IPS-NIHi11 (cell line): ENCODE measurements at regions not wholly inside any gene's neighbourhood (a gene's known extent, or its start where the extent isn't known, plus 50 kb on each side); places are given as distances from the start of the nearest gene placed in this dataset.

Experiments used
- DNase-seq: peaks from one replicate; pipeline ENCODE4 v3.0.0; 2012; ENCODE audit warnings: mixed read lengths, low spot score

DNA sequence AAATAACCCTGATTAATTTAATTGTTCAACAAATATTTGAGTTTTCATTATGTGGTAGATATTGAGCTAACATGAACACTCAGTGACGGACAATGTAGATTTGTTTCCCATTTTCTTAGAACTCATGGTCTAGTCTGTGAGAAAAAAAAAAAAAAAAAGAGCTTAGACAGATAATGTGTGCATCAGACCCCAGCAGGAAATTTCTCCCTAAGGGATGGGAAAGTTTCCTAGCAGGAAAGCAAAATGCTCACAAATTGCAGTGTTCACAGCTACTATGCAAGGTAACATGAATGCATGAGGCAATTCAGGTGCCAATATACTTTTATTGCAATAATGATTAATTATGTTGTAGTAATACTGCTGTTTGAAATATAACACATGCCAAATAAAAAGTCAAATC, 843.2 kb upstream of the SLIT2 start:
- no peak for DNase-seq

DNA sequence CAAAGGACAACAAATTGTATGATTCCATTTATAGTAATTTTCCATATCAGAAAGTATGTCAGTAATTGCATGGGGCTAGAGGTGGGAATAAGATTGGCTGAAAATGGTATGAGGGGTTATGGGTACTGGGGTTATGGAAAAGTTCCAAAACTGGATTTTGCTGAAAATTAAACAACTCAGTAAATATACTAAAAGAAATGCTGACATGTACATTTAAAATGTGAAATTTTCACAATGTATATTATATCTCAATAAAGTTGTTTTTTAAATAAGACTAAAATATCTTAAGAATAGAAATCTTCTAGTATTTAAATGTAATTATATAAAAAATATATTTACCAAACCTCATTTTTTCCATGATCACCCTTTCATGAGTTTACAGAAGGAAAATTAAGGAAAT, 844.9 kb upstream of the SLIT2 start:
- DNase-seq, result no peak

DNA sequence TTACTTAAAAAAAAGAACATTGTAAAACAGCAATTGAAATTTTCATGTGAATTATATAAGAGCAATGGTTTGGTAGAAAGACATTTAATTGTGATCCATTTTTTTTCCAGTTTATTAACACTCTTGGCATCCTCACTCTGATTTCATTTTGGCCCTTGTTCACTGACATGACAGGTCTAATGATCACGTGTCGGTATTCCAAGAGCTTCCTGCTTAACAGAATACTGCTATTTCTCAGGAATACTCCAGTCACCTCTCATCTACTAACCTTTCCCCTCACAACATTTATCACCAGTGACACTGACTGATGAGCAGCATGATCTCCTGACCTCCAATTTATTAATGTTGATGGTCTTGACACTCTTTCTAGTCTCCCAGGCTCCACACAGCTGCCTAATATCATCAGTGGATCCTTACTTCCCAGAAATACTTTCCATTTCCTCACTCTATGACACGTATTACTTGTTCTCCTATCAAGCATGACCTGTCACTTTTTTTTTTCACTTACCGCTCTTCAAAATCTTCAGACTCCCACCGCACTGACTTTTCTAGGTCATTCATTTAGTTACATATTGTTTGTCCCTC, 847.8 kb upstream of the SLIT2 start:
- DNase-seq, result no peak

DNA sequence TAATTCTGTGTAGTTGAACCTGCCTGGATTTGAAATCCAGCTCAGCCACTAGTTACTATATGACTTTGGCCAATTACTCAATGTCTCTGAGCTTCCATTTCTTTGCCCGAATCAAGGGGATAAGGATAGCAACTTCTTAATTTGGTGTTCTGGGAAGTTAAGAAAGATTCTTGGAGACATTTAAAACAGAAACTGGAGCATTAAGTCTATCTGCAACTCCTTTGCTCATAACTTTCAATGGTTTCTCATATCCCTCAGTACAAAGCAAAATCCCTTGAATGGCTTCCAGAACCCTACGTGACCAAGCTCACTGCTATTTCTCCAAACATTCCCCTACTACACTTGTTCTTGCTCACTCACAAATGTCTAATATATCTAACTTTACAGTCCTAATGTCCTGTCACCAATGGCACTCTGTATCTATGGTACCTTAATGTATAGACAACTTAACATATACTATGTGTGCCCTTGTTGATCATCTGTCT, 849.1 kb upstream of the SLIT2 start:
- DNase-seq, result no peak

DNA sequence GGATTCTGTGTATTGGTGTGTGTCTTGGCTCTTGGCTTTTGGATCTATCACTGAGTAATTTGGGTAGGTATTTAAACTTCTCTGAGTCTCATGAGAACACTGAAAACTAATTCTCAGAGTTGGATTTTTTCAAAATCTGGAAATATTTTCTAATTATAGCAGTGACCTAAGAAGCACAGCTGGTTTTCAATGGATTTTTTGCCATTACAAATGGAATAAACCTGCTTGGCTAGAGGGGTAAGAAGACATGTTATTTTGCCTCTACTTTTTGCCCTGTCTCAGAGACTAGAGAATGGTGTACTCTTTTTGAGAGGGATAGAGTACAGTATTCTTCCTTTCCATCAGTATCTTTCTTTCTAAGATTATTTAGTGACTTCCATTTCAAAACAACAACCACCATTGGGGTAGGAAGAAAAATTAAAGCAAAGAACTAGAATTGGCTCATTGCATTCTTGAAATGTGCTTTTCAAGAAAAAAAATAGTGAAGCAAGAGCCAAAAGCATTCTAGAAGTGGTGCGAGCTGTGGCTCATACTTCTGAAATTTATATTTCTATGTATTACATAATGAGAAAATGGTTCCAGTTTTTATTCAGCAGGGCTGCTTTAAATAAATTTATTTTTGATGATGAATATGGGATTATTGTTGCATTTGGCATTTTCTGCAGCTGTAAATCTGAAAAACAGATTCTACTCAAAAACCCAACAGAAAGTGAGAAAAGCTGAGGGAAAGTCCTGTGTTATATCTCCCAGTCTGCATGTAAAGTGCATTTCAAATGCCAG, 850.2 kb upstream of the SLIT2 start:
- DNase-seq, result no peak

DNA sequence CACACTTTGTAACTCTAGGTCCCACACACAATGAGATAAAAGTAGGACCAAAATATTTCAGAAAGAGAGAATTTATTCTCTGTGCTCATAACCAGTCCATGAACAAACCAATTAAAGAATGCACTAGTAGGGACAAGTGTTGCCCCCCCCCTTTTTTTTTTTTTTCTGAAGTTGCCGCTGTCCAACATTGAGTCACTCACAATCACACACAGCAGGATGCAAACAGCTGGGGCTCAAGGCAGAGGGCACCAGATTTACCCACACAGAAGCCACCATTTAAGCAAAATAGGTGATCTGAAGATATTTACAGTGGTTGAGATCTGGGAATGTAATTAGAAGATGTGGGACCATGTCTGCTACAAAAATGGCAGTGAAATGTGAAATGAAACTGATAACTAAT, 850.9 kb upstream of the SLIT2 start:
- no peak for DNase-seq

DNA sequence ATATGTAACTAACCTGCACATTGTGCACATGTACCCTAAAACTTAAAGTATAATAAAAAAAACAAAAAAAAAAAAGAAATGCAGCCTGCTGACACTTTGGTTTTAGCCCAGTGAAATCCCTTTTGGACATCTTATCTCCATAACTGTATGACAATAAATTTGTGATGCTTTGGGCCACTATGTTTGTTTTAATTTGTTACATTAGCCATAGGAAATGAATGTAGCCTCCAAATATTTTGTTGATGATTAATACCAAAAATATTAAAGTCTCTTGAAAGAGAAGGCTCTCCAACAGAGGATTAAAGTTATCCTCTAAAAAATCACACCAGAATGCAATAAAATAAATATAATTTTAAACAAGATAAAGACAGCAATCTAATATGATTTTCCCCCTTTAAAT, 852.7 kb upstream of the SLIT2 start:
- no peak for DNase-seq

DNA sequence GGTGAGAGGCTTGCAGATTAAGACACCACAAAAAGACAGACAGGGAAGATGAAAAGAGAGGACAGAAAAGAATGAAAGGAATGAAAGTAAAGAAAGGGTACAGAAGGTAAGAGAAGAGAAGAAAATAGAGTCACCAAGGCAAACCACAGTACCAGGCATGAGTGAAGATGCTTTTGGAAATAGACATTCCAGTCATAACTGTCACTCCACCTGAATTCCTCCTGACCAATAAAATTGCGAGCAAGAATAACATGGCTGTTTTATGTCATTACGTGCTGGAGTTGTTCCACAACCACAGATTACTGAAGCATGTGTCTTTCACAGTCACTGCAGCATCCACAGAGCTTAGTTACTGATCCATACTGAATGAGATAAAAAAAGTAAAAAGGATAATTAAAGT, 864.9 kb upstream of the SLIT2 start:
- no peak for DNase-seq

DNA sequence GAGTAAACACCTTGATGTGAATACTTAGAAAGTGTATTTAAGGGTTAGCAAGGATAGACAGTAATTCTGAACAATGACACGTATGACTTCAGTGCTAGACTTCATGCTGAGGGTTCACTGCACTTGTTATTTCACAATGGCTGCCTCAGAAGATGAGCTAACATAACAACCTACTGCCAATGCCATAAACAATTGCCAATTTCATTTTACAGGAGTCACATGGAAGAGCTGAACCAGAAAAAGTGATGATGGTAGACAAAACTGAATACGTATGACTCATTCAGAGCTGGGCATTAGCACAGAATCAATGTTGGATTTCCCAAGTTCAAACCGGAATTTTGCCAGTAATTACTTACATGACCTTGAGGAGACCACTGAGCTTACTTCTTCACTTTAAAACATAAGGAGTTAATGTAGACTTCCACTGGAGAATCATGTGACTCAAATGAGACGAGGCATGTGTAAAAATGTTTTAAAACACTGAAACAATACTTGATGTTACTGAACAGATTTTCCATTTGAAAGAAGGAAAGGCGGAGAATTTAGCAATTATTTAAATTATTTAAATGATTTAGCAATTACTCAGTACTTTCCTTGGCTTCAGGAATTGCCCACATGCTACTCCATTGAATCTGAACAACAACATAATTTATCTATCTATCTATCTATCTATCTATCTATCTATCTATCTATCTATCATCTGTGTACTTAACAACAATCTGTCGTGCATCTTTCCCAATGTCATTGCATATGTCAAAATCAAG, 868.5 kb upstream of the SLIT2 start:
- no peak for DNase-seq

DNA sequence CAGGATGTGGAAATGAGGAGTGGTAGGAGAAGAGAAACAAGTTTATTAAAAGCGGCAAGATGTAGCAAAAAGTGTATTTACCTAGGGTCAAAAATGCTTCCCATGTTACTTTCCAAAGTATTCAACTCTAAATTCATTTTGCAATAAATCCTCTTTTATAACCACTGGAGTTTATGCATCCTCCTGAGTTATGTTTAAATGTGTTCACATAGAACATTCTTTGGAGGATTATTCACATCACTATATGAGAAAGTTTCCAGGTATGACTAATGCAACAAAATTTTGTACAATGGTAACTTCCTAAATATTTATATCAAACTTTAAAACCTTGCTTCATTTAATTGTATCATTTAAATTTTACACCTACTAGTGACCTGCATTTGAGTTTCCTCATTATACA, 870.6 kb upstream of the SLIT2 start:
- DNase-seq, result no peak

DNA sequence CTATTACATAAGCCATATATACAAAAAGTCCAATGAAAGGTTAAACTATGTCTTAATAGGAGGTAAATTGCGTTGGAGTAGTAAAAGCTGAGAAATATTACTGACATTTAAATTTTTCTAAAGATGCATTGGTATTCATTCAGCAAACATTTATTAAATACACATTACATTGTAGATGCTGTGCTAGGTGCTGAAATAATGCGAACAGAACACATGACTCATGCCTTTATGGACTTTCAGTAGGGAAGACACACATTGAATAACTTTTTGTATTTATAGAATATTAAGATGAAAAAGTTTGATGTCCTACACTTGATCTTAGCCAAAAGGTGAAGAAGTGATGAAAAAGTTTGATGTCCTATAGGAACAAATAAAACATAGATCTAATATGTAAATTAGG, 871.1 kb upstream of the SLIT2 start:
- no peak for DNase-seq

DNA sequence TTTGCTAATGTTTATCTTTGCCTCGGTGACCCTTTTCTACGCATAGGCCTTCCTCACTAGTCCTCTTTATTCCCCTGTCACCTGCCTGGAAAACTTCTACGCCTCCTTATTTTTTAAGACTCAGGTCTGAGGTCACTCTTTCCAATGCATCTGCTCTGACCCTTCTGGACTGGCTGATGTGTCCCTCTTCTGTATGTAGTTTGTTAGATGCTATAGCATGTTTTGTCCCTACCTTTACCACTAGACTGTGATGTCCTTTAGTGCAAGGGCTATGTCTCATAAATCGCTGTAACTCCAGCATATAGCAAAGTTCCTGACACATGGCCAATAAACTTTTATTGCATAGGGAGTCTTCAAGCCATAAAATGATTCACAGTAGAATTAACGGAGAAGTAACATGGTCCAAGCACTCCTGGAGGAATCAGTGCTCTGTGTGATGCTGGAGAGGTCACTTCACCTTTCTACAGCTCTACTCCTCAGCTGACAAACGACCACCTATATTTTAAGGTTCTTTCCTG, 872.5 kb upstream of the SLIT2 start:
- no peak for DNase-seq

DNA sequence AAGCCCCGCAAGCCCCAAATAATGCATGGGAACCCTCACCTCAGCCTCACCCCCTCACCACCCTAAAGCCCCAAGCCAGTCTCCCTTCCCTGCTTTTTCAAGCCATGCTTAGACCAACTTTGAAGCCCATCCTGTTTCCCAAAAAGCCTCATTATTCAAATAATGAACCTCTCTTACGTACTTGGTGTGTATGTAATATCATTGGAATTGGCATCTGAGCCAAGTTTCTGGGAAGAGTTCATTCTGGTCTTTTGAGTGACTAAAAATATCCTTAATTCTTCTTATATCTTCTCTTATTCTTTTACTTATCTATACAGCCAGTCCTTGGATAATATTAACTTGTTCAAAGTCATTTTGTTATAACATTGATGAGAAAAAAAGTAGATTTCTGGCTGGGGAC, 875.8 kb upstream of the SLIT2 start:
- DNase-seq, result no peak

DNA sequence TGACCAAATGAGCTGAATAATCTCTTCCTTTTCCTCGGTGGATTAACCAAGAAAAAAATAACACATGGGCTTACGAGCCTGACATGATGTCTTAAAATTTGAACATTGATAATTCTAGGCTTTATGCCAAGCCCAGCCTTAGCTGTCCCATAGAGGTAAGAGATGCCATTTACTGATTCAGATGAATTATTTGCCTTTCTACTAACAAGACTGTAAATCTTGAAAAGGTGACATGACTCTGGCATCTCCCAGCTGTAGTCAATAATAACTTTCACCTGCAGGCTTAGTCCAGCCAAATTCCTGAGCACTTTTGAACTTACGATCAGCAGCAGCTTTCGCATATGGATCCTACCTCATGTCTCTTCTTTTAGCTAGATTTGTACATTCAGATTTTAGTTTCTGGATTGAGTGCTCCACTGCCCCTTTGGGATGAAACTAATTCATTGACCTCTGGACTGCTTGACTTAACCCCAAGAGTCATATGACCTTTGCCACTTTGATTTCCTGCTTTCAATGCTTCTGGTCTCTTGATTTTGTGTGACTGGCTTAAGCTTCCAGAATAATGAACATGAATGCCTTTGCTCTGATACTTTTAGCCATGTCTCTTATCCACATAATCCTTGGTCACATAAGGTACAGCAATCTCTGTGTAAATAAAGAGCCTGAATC, 876.4 kb upstream of the SLIT2 start:
- no peak for DNase-seq

DNA sequence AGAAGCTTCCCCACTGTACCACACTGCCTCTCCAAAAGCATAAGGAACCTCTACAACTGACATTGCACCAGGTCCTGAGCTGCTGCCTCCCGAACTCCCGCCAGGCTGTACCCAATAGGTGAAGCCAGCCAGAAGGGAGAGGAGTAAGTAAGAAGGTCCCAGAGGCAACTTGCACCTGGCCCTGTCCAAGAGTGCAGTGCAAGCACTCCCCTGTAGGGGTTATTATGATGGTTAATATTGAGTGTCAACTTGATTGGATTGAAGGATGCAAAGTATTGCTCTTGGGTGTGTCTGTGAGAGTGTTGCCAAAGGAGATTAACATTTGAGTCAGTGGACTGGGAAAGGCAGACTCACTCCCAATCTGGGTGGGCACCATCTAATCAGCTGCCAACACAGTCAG, 879.3 kb upstream of the SLIT2 start:
- DNase-seq, result no peak

DNA sequence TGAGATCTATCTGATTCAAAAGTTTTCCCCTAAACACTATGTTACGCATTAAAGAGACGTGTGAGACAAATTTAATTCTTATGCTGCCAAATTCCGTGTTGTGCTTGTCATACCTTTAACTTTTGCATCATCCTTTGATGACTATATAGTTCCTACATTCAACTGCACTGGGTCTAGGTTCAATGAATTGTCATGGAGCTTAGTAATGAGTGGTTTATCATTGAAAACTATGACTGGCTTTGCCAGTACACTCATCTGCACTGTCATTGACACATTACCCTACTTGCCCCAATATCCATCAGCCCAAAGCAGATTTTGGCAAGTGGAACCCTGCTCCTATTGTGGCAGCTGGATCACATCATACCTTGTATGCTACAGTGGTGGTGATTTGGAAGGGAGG, 882.9 kb upstream of the SLIT2 start:
- DNase-seq, result no peak

DNA sequence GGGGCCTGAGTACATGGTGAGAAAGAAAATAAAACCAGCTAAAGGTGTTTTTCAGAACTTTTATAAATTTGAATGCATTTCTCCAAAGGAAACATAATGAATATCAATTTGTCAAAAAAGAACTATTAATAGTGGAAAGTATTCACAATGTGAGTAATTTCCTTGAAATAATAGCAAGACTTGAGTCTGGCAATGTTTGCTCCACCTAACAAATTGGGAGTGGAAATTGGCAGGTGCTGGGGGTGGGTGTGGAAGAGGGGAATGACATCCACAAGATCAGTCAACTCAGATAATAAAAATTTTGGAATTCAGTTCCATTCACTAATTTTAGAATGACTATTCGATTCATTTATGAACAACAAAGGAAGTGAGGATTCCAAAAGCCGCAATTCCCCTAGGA, 884.8 kb upstream of the SLIT2 start:
- DNase-seq, result no peak

DNA sequence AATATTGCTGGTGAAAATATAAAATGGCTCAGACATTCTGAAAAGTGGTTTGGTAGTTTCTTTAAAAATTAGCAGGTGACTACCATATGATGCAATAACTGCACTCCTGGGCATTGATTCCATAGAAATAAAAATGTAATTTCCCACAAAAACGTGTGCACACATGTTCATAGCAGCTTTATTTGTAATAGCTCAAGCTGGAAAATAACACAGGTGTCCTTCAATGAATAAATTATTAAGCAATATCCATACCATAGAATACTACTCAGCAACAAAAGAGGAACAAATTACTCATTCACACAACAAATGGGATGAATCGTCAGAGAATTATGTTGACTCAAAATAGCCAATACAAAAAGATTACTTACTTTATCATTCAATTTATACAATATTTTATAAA, 893.7 kb upstream of the SLIT2 start:
- no peak for DNase-seq

DNA sequence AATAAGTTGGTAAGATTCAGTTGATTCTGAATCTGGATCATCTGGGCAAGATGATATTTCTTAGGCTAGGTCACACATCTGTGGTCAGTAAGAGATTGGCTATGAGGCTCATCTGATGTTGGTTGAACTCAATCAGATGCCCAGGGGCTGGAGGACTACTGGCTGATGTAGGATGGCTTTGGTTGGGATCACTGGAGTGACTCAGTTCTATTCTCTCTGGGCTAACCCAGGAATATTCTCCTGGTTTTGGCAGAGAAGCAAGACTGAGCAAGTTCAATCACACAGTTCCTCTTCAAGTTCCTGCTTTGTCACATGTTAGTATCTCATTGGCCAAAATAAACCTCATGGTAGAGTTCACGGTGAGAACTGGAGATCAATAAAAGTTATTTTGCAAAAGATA, 902.3 kb upstream of the SLIT2 start:
- no peak for DNase-seq

DNA sequence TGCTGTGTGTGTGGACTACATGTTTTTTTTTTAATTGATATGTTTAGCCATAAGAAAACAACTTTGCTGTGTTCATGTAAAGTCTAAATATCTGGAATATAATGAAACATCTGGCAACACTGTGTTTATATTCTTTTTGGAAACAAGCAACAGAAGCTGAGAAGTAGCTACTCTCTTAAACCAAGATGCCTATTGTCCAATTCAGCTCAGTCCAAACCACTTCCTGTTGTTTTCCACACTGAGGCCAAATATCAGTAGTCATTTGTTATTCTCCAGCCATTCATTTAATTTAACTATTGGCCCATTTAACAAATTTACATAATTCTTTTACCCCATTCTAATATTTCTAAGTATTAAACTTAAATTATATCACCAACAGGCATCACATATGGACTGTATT, 903.0 kb upstream of the SLIT2 start:
- DNase-seq, result no peak

DNA sequence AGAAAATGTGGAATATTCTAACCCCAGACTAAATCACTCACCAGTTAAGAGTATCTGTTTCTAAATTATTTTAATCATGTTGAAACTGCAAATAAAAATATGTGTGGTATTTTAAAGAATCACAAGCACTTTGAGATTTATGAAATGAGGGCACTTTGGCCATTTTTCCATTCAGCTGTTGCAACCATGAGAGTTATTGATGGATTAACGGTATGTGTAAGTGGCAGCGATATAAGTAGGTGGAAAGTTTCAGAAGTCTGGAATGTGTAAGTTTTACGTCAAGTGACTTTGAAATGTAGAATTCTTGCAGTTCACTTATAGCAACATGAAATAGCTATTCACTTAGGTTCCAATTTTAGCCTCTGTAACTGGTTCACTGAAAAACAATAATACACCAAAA, 905.1 kb upstream of the SLIT2 start:
- DNase-seq, result no peak

DNA sequence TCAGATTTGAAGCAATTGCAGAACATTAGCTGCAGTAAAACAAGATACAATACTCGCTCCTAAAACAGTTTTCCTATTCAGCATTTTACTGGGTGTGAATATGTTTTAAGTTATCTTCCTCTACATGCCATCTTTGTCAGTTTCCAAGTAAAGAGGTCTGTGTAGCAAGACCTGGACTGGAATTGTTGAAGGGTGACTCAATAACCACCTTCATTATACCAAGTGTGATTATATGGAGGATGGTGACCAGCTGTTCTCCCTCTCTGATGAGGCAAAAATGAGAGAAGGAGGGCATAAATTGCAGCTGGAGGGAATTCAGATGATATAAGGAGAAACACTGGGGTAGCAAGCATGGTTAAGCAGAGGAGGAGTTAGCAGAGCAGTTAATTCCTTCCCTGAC, 922.1 kb upstream of the SLIT2 start:
- DNase-seq, result no peak

DNA sequence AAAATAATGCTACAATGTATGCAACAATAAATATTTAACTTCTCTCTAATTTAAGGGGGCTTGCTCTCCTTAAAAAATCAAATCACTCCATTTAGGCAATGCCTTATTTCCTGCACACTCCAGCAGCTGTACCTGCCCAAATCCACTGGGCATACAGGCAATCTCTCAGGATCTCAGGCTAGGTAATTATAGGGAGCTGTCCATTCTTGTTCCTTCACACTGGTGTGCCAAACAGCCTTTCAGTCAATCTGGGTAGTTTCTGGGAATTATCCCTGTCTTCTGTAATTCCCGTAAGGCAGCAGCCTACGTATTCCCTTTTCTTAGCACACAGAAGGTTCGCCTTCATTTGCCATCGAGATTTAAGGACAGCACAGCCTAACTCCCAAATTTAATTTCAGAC, 922.6 kb upstream of the SLIT2 start:
- no peak for DNase-seq
